ENCODE measurements at regions not wholly inside any gene's neighbourhood (a gene's known extent, or its start where the extent isn't known, plus 50 kb on each side); places are given as distances from the start of the nearest gene placed in this dataset.

GRCh38 chr16:6300523-6300922 lies 1032.1 kb upstream of the RBFOX1 start:
- no peak for TF ChIP-seq POLR2A (IDR thresholded peaks at IDR 0.05; ENCODE audit: extremely low read depth, insufficient read length)
- no peak for DNase-seq (ENCODE audit: low read depth)
- H3K4me3 ChIP-seq (ENCODE audit: low read depth, low read length): no peak overlapping the region

- H3K4me3 ChIP-seq (ENCODE audit: low read depth, low read length): no peak overlapping the region
- TF ChIP-seq MAX (IDR thresholded peaks at IDR 0.05; ENCODE audit: low read depth, low read length) (no peak), MYC (IDR thresholded peaks at IDR 0.05; ENCODE audit: low read depth, low read length) (no peak), CTCF (IDR thresholded peaks at IDR 0.05; ENCODE audit: low read depth, low read length) (no peak), POLR2A (IDR thresholded peaks at IDR 0.05; ENCODE audit: extremely low read depth, insufficient read length) (no peak)
- DNase-seq (ENCODE audit: low read depth): no peak
Measured at GRCh38 chr16:6297666-6298410, 1034.8 kb upstream of the RBFOX1 start.

- no peak overlapping the region for H3K4me3 ChIP-seq (ENCODE audit: low read depth, low read length)
- TF ChIP-seq MYC (IDR thresholded peaks at IDR 0.05; ENCODE audit: low read depth, low read length) (no peak), CTCF (IDR thresholded peaks at IDR 0.05; ENCODE audit: low read depth, low read length) (no peak), POLR2A (IDR thresholded peaks at IDR 0.05; ENCODE audit: extremely low read depth, insufficient read length) (no peak), MAX (IDR thresholded peaks at IDR 0.05; ENCODE audit: low read depth, low read length) (no peak)
- DNase-seq (ENCODE audit: low read depth): no peak
Measured at GRCh38 chr16:6286176-6286575, 1046.5 kb upstream of the RBFOX1 start.

- no peak for TF ChIP-seq CTCF (IDR thresholded peaks at IDR 0.05; ENCODE audit: low read depth, low read length)
- no peak for TF ChIP-seq MYC (IDR thresholded peaks at IDR 0.05; ENCODE audit: low read depth, low read length)
- TF ChIP-seq POLR2A (IDR thresholded peaks at IDR 0.05; ENCODE audit: extremely low read depth, insufficient read length): no peak
- TF ChIP-seq MAX (IDR thresholded peaks at IDR 0.05; ENCODE audit: low read depth, low read length): no peak
- no peak for DNase-seq (ENCODE audit: low read depth)
- no peak overlapping the region for H3K4me3 ChIP-seq (ENCODE audit: low read depth, low read length)
Measured at GRCh38 chr16:6284731-6285130, 1047.9 kb upstream of the RBFOX1 start.

- TF ChIP-seq POLR2A (IDR thresholded peaks at IDR 0.05; ENCODE audit: extremely low read depth, insufficient read length) (no peak), MYC (IDR thresholded peaks at IDR 0.05; ENCODE audit: low read depth, low read length) (no peak), MAX (IDR thresholded peaks at IDR 0.05; ENCODE audit: low read depth, low read length) (no peak), CTCF (IDR thresholded peaks at IDR 0.05; ENCODE audit: low read depth, low read length) (no peak)
- H3K4me3 ChIP-seq (ENCODE audit: low read depth, low read length): no peak overlapping the region
- DNase-seq (ENCODE audit: low read depth): no peak
Measured at GRCh38 chr16:6281994-6282393, 1050.7 kb upstream of the RBFOX1 start.

GRCh38 chr16:6281274-6281673 lies 1051.4 kb upstream of the RBFOX1 start:
- no peak for DNase-seq (ENCODE audit: low read depth)
- TF ChIP-seq CTCF (IDR thresholded peaks at IDR 0.05; ENCODE audit: low read depth, low read length) (no peak), MAX (IDR thresholded peaks at IDR 0.05; ENCODE audit: low read depth, low read length) (no peak), POLR2A (IDR thresholded peaks at IDR 0.05; ENCODE audit: extremely low read depth, insufficient read length) (no peak), MYC (IDR thresholded peaks at IDR 0.05; ENCODE audit: low read depth, low read length) (no peak)
- no peak overlapping the region for H3K4me3 ChIP-seq (ENCODE audit: low read depth, low read length)
